Dedifferentiated amniotic fluid mesenchymal stem cell (primary cell): ENCODE measurements at regions not wholly inside any gene's neighbourhood (a gene's known extent, or its start where the extent isn't known, plus 50 kb on each side); places are given as distances from the start of the nearest gene placed in this dataset.
A peak's percentile ranks its signal among the peaks of the same experiment; 100 is the strongest.
"Not testable (repeated sequence)": the region's sequence is repeated elsewhere in the genome, so short reads cannot be mapped to it uniquely, and the experiment has no call there.

Experiments
- DNase-seq: peaks from one replicate; pipeline ENCODE4 v3.0.0-alpha.2; 2016; ENCODE audit errors: extremely low spot score

GRCh38 chr7:152594801-152595200 is 81.1 kb downstream of the XRCC2 start:
- no peak for DNase-seq

- no peak for DNase-seq
Measured at GRCh38 chr7:152591976-152592375, 84.0 kb downstream of the XRCC2 start.

- no peak for DNase-seq
Measured at GRCh38 chr7:152590481-152590880, 85.5 kb downstream of the XRCC2 start.

- not testable (repeated sequence) for DNase-seq
Measured at GRCh38 chr7:152589821-152590220, 86.1 kb downstream of the XRCC2 start.

- DNase-seq, result peak; percentile 76
Measured at GRCh38 chr7:152588350-152588749, 87.6 kb downstream of the XRCC2 start.

GRCh38 chr7:152587366-152587765 is 88.6 kb downstream of the XRCC2 start:
- DNase-seq, result no peak

- no peak for DNase-seq
Measured at GRCh38 chr7:152583006-152583405, 92.9 kb downstream of the XRCC2 start.

GRCh38 chr7:152579070-152579469 is 96.9 kb downstream of the XRCC2 start:
- DNase-seq, result no peak

- DNase-seq, result no peak
Measured at GRCh38 chr7:152577339-152577738, 98.6 kb downstream of the XRCC2 start.

- no peak for DNase-seq
Measured at GRCh38 chr7:152574892-152575548, 100.9 kb downstream of the XRCC2 start.

- not testable (repeated sequence) for DNase-seq
Measured at GRCh38 chr7:152573186-152573585, 102.8 kb downstream of the XRCC2 start.

GRCh38 chr7:152572101-152572500 is 103.8 kb downstream of the XRCC2 start:
- DNase-seq, result no peak

- no peak for DNase-seq
Measured at GRCh38 chr7:152571068-152571467, 104.9 kb downstream of the XRCC2 start.

GRCh38 chr7:152568972-152569371 is 107.0 kb downstream of the XRCC2 start:
- no peak for DNase-seq

- DNase-seq, result no peak
Measured at GRCh38 chr7:152565731-152566130, 110.2 kb downstream of the XRCC2 start.

- no peak for DNase-seq
Measured at GRCh38 chr7:152564656-152565250, 111.2 kb downstream of the XRCC2 start.

- no peak for DNase-seq
Measured at GRCh38 chr7:152556013-152556755, 119.8 kb downstream of the XRCC2 start.

- no peak for DNase-seq
Measured at GRCh38 chr7:152553671-152554317, 118.0 kb upstream of the KMT2C start.

GRCh38 chr7:152551304-152552036 is 115.7 kb upstream of the KMT2C start:
- DNase-seq, result no peak

GRCh38 chr7:152544971-152545619 is 109.3 kb upstream of the KMT2C start:
- DNase-seq, result no peak

GRCh38 chr7:152544481-152544927 is 108.7 kb upstream of the KMT2C start:
- no peak for DNase-seq
